H1 (cell line): ENCODE measurements at regions not wholly inside any gene's neighbourhood (a gene's known extent, or its start where the extent isn't known, plus 50 kb on each side); places are given as distances from the start of the nearest gene placed in this dataset.

Experiments
- CTBP2 ChIP-seq: IDR thresholded peaks from 2 replicates; pipeline ENCODE4 v1.7.0; 2011; ENCODE audit warnings: borderline replicate concordance, mild to moderate bottlenecking, moderate library complexity, mixed read lengths, low read length; ENCODE audit not compliant: insufficient read depth, insufficient read length
- CTCF ChIP-seq, 3 experiments: IDR thresholded peaks; 1 replicate in 2 of 3; 2 replicates in 1 of 3; pipeline versions ENCODE4 v1.5.1 to v1.6.1; 2011; ENCODE audit warnings: low read length in 3 of 3, mild to moderate bottlenecking in 3 of 3, inconsistent platforms in 2 of 3, low read depth in 1 of 3, moderate library complexity in 1 of 3; ENCODE audit not compliant: insufficient read depth in 1 of 3; ENCODE audit errors: control extremely low read depth in 1 of 3
- EGR1 ChIP-seq: IDR thresholded peaks from 2 replicates; pipeline ENCODE4 v1.6.1; 2011; ENCODE audit warnings: low read depth, low read length, borderline replicate concordance
- EZH2 ChIP-seq: fragments of 200-600 bp; sonication (generic); IDR thresholded peaks from 2 replicates; pipeline ENCODE4 v1.7.1; 2012; ENCODE audit warnings: low read depth, mild to moderate bottlenecking, moderate library complexity, low read length, inconsistent platforms; ENCODE audit not compliant: severe bottlenecking
- GABPA ChIP-seq: IDR thresholded peaks from 2 replicates; pipeline ENCODE4 v1.6.1; 2011; ENCODE audit warnings: mild to moderate bottlenecking, low read length, moderate library complexity, borderline replicate concordance; ENCODE audit not compliant: insufficient read depth

GRCh38 chr12:30178916-30179315, 395.2 kb upstream of the TMTC1 start (continued):
- TF ChIP-seq GABPA (no peak), EGR1 (no peak), CTCF (IDR thresholded peaks at IDR 0.05; ENCODE audit: control extremely low read depth in 1 of 3, insufficient read depth in 1 of 3, low read depth in 1 of 3, low read length in 3 of 3) (no peak), CTBP2 (no peak), EZH2 (no peak)
